ENCODE measurements at regions not wholly inside any gene's neighbourhood (a gene's known extent, or its start where the extent isn't known, plus 50 kb on each side); places are given as distances from the start of the nearest gene placed in this dataset.
A peak's percentile ranks its signal among the peaks of the same experiment; 100 is the strongest.
"Not testable (repeated sequence)": the region's sequence is repeated elsewhere in the genome, so short reads cannot be mapped to it uniquely, and the experiment has no call there.

- DNase-seq (ENCODE audit: low spot score): no peak
These were observed 124.4 kb upstream of the VPREB1 start for GRCh38 chr22:22120160-22120559.

- DNase-seq (ENCODE audit: low spot score): no peak
These were observed 125.6 kb upstream of the VPREB1 start for GRCh38 chr22:22118987-22119386.

GRCh38 chr22:22117864-22118544 is 126.6 kb upstream of the VPREB1 start:
- DNase-seq (ENCODE audit: low spot score): not testable (repeated sequence)

GRCh38 chr22:22116997-22117770 is 127.4 kb upstream of the VPREB1 start:
- DNase-seq (ENCODE audit: low spot score): not testable (repeated sequence)

- no peak for DNase-seq (ENCODE audit: low spot score)
These were observed 130.9 kb upstream of the VPREB1 start for GRCh38 chr22:22113701-22114100.

GRCh38 chr22:22112533-22113294 is 130.1 kb upstream of the TOP3B start:
- no peak for DNase-seq (ENCODE audit: low spot score)

- no peak for DNase-seq (ENCODE audit: low spot score)
These were observed 129.4 kb upstream of the TOP3B start for GRCh38 chr22:22111983-22112382.

- DNase-seq (ENCODE audit: low spot score): peak; percentile 86
These were observed 128.7 kb upstream of the TOP3B start for GRCh38 chr22:22111267-22111751.

GRCh38 chr22:22110548-22111266 is 128.1 kb upstream of the TOP3B start:
- DNase-seq (ENCODE audit: low spot score): peak; percentile 78

- no peak for DNase-seq (ENCODE audit: low spot score)
These were observed 127.3 kb upstream of the TOP3B start for GRCh38 chr22:22109693-22110466.

GRCh38 chr22:22106855-22107254 is 124.3 kb upstream of the TOP3B start:
- DNase-seq (ENCODE audit: low spot score): no peak

GRCh38 chr22:22105364-22105763 is 122.8 kb upstream of the TOP3B start:
- no peak for DNase-seq (ENCODE audit: low spot score)

- peak; percentile 35 for DNase-seq (ENCODE audit: low spot score)
These were observed 120.7 kb upstream of the TOP3B start for GRCh38 chr22:22103078-22103875.

- peak; percentile 17 for DNase-seq (ENCODE audit: low spot score)
These were observed 117.5 kb upstream of the TOP3B start for GRCh38 chr22:22099833-22100812.

GRCh38 chr22:22099194-22099486 is 116.6 kb upstream of the TOP3B start:
- no peak for DNase-seq (ENCODE audit: low spot score)

GRCh38 chr22:22098457-22099193 is 116.0 kb upstream of the TOP3B start:
- no peak for DNase-seq (ENCODE audit: low spot score)

GRCh38 chr22:22097727-22098228 is 115.2 kb upstream of the TOP3B start:
- DNase-seq (ENCODE audit: low spot score): no peak

- no peak for DNase-seq (ENCODE audit: low spot score)
These were observed 112.3 kb upstream of the TOP3B start for GRCh38 chr22:22094921-22095320.
